H9 (cell line): ENCODE measurements at regions not wholly inside any gene's neighbourhood (a gene's known extent, or its start where the extent isn't known, plus 50 kb on each side); places are given as distances from the start of the nearest gene placed in this dataset.

Experiments
- DNase-seq: peaks from one replicate; pipeline ENCODE4 v3.0.0-alpha.2; 2017
- H2AFZ ChIP-seq: one replicate; pipeline ENCODE4 v1.6.1; 2013; ENCODE audit warnings: mild to moderate bottlenecking, low read length, control low read depth, moderate library complexity
- H2AK5ac ChIP-seq: 2 replicates; pipeline ENCODE4 v1.6.1; 2013; ENCODE audit warnings: low read length, control low read depth, mixed read lengths; ENCODE audit not compliant: insufficient read length
- H2BK120ac ChIP-seq: one replicate; pipeline ENCODE4 v1.6.1; 2013; ENCODE audit warnings: low read depth, mild to moderate bottlenecking, low read length, control low read depth, inconsistent platforms; ENCODE audit not compliant: poor library complexity, severe bottlenecking
- H2BK12ac ChIP-seq: 2 replicates; pipeline ENCODE4 v1.6.1; 2013; ENCODE audit warnings: low read length, control low read depth, mixed read lengths, low read depth; ENCODE audit not compliant: insufficient read length
- H2BK15ac ChIP-seq: 2 replicates; pipeline ENCODE4 v1.6.1; 2013; ENCODE audit warnings: low read depth, low read length, control low read depth
- H2BK20ac ChIP-seq: one replicate; pipeline ENCODE4 v1.6.1; 2013; ENCODE audit warnings: low read depth, mild to moderate bottlenecking, low read length, control low read depth, inconsistent platforms; ENCODE audit not compliant: poor library complexity, severe bottlenecking
- H2BK5ac ChIP-seq: 2 replicates; pipeline ENCODE4 v1.6.1; 2013; ENCODE audit warnings: low read length, control low read depth, mixed read lengths; ENCODE audit not compliant: insufficient read length
- H3K14ac ChIP-seq: 2 replicates; pipeline ENCODE4 v1.6.1; 2013; ENCODE audit warnings: low read length, control low read depth; ENCODE audit not compliant: insufficient read depth
- H3K18ac ChIP-seq: 2 replicates; pipeline ENCODE4 v1.6.1; 2013; ENCODE audit warnings: low read depth, mild to moderate bottlenecking, mixed read lengths, low read length, control low read depth; ENCODE audit not compliant: insufficient read length
- H3K23ac ChIP-seq: 2 replicates; pipeline ENCODE4 v1.6.1; 2013; ENCODE audit warnings: low read length, control low read depth, mixed read lengths, low read depth; ENCODE audit not compliant: insufficient read length
- H3K23me2 ChIP-seq: 2 replicates; pipeline ENCODE4 v1.6.1; 2013; ENCODE audit warnings: low read depth, mild to moderate bottlenecking, mixed read lengths, low read length, control low read depth; ENCODE audit not compliant: insufficient read length, poor library complexity, severe bottlenecking
- H3K27ac ChIP-seq: 2 replicates; pipeline ENCODE4 v1.5.1; 2013; ENCODE audit warnings: low read length, control low read depth, mixed read lengths, low read depth; ENCODE audit not compliant: insufficient read length
- H3K27me3 ChIP-seq: 2 replicates; pipeline ENCODE4 v1.6.1; 2013; ENCODE audit warnings: low read length, control low read depth, inconsistent platforms; ENCODE audit not compliant: insufficient read depth
- H3K4ac ChIP-seq: 2 replicates; pipeline ENCODE4 v1.6.1; 2013; ENCODE audit warnings: low read depth, mild to moderate bottlenecking, control low read depth, inconsistent platforms, low read length, moderate library complexity
- H3K4me1 ChIP-seq: 2 replicates; pipeline ENCODE4 v1.6.1; 2013; ENCODE audit warnings: low read length, control low read depth, inconsistent platforms; ENCODE audit not compliant: insufficient read depth
- H3K4me2 ChIP-seq: 2 replicates; pipeline ENCODE4 v1.6.1; 2013; ENCODE audit warnings: low read length, control low read depth, mixed read lengths; ENCODE audit not compliant: insufficient read length, insufficient read depth
- H3K56ac ChIP-seq: 2 replicates; pipeline ENCODE4 v1.6.1; 2013; ENCODE audit warnings: low read depth, mild to moderate bottlenecking, mixed read lengths, low read length, control low read depth; ENCODE audit not compliant: insufficient read length
- H3K79me1 ChIP-seq: 2 replicates; pipeline ENCODE4 v1.6.1; 2013; ENCODE audit warnings: low read depth, mild to moderate bottlenecking, moderate library complexity, low read length, control low read depth, inconsistent platforms; ENCODE audit not compliant: insufficient read depth, poor library complexity, severe bottlenecking
- H3K79me2 ChIP-seq: 2 replicates; pipeline ENCODE4 v1.6.1; 2013; ENCODE audit warnings: low read length, control low read depth, inconsistent platforms; ENCODE audit not compliant: insufficient read depth
- H3K9ac ChIP-seq: 2 replicates; pipeline ENCODE4 v1.6.1; 2013; ENCODE audit warnings: low read length, control low read depth, mixed read lengths; ENCODE audit not compliant: insufficient read length; ENCODE audit errors: extremely low read depth
- H3K9me3 ChIP-seq: one replicate; pipeline ENCODE4 v1.6.1; 2013; ENCODE audit warnings: low read depth, low read length, inconsistent platforms; ENCODE audit not compliant: control insufficient read depth
- H3T11ph ChIP-seq: one replicate; pipeline ENCODE4 v1.6.1; 2013; ENCODE audit warnings: mild to moderate bottlenecking, low read length, control low read depth, inconsistent platforms
- H4K20me1 ChIP-seq: one replicate; pipeline ENCODE4 v1.6.1; 2013; ENCODE audit not compliant: control insufficient read depth, insufficient read length, insufficient read depth
- H4K5ac ChIP-seq: 2 replicates; pipeline ENCODE4 v1.6.1; 2013; ENCODE audit warnings: low read depth, mild to moderate bottlenecking, mixed read lengths, low read length, control low read depth; ENCODE audit not compliant: insufficient read length
- H4K8ac ChIP-seq: replicated peaks from 2 replicates; pipeline ENCODE4 v1.6.1; 2013; ENCODE audit warnings: low read length, control low read depth, mixed read lengths, low read depth; ENCODE audit not compliant: insufficient read length
- H4K91ac ChIP-seq: 2 replicates; pipeline ENCODE4 v1.6.1; 2013; ENCODE audit warnings: low read depth, mild to moderate bottlenecking, moderate library complexity, mixed read lengths, low read length, control low read depth; ENCODE audit not compliant: insufficient read length
- H3K27ac Mint-ChIP-seq, 3 experiments: 2 replicates in 2 of 3; 3 replicates in 1 of 3; pipeline ENCODE4 v1.8.0; 2020 to 2021; ENCODE audit warnings: mixed read lengths in 3 of 3, mild to moderate bottlenecking in 1 of 3, moderate library complexity in 1 of 3
- H3K27me3 Mint-ChIP-seq: 2 replicates; pipeline ENCODE4 v1.8.0; 2021; ENCODE audit warnings: low read depth, mild to moderate bottlenecking, moderate library complexity, mixed read lengths
- H3K36me3 Mint-ChIP-seq, 3 experiments: 2 replicates in 2 of 3; 3 replicates in 1 of 3; pipeline ENCODE4 v1.8.0; 2020 to 2021; ENCODE audit warnings: low read depth in 3 of 3, mixed read lengths in 3 of 3; ENCODE audit not compliant: insufficient read depth in 1 of 3
- H3K4me1 Mint-ChIP-seq, 2 experiments: 2 replicates each; pipeline ENCODE4 v1.8.0; 2020; ENCODE audit warnings: mixed read lengths in 2 of 2
- H3K4me3 Mint-ChIP-seq, 2 experiments: 2 replicates in 1 of 2; 3 replicates in 1 of 2; pipeline ENCODE4 v1.8.0; 2020 to 2021; ENCODE audit warnings: mild to moderate bottlenecking in 2 of 2, mixed read lengths in 2 of 2, moderate library complexity in 1 of 2
- H3K9me3 Mint-ChIP-seq, 2 experiments: 2 replicates in 1 of 2; 3 replicates in 1 of 2; pipeline ENCODE4 v1.8.0; 2020; ENCODE audit warnings: mild to moderate bottlenecking in 2 of 2, mixed read lengths in 2 of 2, moderate library complexity in 1 of 2
- TF ChIP-seq, protein P1 (sequence below): fragments of 200-600 bp; sonication (generic); conservative IDR thresholded peaks from 3 replicates; pipeline ENCODE4 v1.8.0; 2021; ENCODE audit warnings: antibody characterized with exemption, mild to moderate bottlenecking

DNA sequence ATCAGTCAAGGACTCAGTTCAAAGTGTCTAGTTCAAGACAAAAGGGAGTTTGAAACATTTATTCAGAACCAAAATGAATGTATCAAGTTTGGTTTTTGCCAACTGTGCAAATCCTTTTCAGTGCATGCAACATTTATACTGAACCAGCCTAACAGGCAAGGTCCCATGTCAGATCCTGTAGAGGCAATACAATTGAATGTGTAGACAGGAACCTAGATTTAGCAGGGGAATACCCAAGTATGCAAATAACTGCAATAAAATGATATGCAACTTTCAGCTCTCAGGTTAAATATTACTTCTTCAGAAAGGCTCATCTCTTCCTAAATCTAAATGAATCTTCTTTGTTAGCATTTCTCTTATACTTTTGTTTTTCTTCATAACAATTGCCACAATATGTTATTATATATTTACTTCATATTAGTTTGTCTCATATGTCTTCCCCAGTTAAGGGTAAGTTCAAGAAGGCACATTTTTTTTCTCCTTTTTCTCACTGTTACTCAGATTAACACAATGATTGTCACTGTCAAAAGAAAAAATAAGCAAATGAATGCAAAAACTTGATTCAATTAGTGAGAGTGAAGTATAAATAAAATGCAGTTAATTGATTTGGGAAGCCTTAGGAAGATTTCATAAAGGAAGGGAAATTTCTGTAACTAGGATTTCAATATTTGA, 163.9 kb upstream of the RASA1 start:
- no peaks in the 10 kb centered on the region for H3K27me3 Mint-ChIP-seq
- Histone ChIP-seq H3K27me3 (no peaks in the 10 kb centered on the region), H2BK5ac (no peak overlapping the region), H3K9ac (no peak overlapping the region), H4K5ac (no peak overlapping the region), H3K4ac (no peak overlapping the region), H3K27ac (no peak overlapping the region), H3K79me1 (no peaks in the 10 kb centered on the region), H4K20me1 (no peaks in the 10 kb centered on the region), H3T11ph (no peak overlapping the region), H2BK15ac (no peak overlapping the region), H3K79me2 (no peaks in the 10 kb centered on the region), H3K23ac (no peak overlapping the region), H2AK5ac (no peak overlapping the region), H2AFZ (no peak overlapping the region), H3K23me2 (no peaks in the 10 kb centered on the region), H2BK20ac (no peak overlapping the region), H3K4me1 (no peaks in the 10 kb centered on the region), H3K14ac (no peak overlapping the region), H3K9me3 (no peaks in the 10 kb centered on the region), H4K8ac (no peak overlapping the region), H4K91ac (no peak overlapping the region), H2BK120ac (no peak overlapping the region), H3K56ac (no peak overlapping the region), H3K4me2 (no peak overlapping the region), H2BK12ac (no peak overlapping the region), H3K18ac (no peak overlapping the region)
- no peaks in the 10 kb centered on the region for H3K9me3 Mint-ChIP-seq
- TF ChIP-seq, protein P1, sequence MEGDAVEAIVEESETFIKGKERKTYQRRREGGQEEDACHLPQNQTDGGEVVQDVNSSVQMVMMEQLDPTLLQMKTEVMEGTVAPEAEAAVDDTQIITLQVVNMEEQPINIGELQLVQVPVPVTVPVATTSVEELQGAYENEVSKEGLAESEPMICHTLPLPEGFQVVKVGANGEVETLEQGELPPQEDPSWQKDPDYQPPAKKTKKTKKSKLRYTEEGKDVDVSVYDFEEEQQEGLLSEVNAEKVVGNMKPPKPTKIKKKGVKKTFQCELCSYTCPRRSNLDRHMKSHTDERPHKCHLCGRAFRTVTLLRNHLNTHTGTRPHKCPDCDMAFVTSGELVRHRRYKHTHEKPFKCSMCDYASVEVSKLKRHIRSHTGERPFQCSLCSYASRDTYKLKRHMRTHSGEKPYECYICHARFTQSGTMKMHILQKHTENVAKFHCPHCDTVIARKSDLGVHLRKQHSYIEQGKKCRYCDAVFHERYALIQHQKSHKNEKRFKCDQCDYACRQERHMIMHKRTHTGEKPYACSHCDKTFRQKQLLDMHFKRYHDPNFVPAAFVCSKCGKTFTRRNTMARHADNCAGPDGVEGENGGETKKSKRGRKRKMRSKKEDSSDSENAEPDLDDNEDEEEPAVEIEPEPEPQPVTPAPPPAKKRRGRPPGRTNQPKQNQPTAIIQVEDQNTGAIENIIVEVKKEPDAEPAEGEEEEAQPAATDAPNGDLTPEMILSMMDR, result no peak
- no peak for DNase-seq
- no peaks in the 10 kb centered on the region; a peak in 2 of 7 replicates for H3K36me3 Mint-ChIP-seq
- H3K27ac Mint-ChIP-seq, result no peak overlapping the region
- no peaks in the 10 kb centered on the region for H3K4me1 Mint-ChIP-seq
- H3K4me3 Mint-ChIP-seq, result no peak overlapping the region; a peak in 1 of 5 replicates
